T-helper 1 cell (primary cell): ENCODE measurements at regions not wholly inside any gene's neighbourhood (a gene's known extent, or its start where the extent isn't known, plus 50 kb on each side); places are given as distances from the start of the nearest gene placed in this dataset.
"Not testable (repeated sequence)": the region's sequence is repeated elsewhere in the genome, so short reads cannot be mapped to it uniquely, and the experiment has no call there.

Experiments used
- DNase-seq, 5 donors: peaks; one replicate each; pipeline ENCODE4 v3.0.0-alpha.2; 2012 to 2020

DNA sequence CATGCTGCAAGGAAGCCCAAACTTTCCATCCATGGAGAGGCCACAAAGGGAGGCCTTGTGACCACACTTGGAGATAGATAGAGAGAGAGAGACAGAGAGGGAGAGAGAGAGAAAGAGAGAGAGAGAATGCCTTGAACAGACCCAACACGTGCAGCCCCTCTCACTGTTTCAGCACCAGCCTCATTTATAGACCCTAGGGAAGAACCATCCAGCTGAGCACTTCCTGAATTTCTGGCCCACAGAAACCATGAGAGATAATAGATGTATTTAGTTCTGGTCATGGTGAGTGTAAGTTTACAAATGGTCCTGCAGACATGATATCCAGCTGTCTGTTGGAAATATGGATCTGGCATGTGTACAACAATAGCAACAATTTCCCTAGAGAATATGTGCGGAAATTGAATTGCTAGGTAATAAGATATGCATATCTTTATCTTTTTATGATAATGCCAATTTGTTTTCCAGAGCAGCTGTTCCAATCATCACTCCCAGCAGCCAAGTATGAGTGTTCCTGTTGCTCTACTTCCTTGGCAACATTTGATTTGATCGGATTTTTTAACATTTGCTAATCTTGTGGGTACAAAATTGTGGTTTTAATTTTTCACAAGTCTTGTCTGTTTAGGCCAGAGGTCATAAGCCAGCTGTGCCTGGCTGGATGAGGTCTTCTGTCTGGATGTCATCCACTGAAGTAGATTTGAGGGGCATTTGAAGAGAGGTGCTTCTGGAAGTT, 217.3 kb upstream of the IL12B start:
- DNase-seq, result no peak

DNA sequence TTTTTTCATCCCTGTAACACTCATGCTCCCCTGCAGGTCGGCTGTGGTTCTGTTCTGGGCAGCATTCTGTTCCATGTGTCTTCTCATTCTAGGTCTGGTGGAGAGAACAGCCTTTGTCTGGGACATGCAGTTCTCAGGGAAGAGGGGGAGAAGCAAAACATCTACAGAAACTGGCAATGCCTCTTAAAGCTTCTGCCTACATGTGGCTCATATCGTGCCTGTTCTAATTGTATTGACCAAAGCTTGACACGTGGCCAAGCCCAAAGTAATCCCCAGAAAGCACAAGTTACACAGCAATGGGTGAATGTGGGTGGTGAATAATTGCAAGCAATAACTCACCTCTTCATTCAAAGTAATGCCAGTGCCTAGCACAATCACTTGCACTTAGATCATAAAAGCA, 218.2 kb upstream of the IL12B start:
- no peak for DNase-seq

DNA sequence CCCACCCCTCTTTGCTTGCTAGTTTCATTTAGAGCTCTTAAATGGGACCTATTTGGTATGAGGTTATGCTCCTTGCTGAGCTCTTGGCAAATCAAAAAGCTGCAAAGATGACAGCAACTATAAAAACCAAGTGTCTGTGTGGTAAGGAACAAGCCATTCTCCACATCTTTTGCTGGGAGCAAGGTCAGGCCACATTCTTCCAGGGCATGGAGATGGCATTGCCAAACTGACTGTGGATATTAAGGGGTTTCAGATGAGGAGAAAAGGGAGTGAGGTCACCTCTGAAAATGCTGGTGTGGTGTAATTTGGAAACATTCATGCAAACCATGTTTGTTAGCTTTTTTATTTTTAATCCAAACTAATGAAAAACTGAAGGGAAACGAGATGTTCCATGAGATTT, 218.8 kb upstream of the IL12B start:
- DNase-seq, result no peak

DNA sequence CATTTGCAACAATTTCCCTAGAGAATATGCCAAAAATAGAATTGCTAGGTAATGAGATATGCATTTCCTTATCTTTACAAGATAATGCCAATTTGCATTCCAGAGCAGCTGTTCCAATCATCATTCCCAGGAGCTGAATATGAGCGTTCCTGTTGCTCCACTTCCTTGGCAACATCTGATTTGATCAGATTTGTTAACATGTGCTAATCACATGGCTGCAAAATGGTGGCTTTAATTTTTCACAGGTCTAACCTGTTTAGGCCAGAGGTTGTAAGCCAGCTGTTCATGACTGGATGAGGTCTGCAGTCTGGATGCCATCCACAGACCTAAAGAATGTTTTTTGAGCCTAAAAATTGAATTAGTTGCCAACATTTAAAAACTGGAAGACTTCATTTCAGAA, 220.7 kb upstream of the IL12B start:
- DNase-seq, result no peak

DNA sequence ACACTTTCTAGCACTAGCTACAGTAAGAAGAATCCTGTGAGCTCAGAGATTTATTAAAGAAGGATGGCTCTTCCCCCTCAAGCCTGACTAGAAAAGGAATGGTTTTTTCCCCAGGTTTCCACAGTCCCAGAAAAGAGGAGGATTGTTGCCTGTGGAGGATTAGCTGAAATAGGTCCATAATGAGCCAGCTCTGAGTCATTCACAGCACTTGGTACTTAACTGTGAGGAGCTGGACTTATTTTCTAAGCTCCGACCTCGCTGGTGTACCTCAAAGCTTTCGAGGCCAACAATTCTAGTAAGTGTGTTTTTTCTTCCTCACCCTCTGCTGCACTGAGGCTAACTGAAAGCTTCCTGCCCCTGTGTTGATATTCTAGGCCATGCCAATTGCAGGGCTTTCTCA, 222.5 kb upstream of the IL12B start:
- no peak for DNase-seq

DNA sequence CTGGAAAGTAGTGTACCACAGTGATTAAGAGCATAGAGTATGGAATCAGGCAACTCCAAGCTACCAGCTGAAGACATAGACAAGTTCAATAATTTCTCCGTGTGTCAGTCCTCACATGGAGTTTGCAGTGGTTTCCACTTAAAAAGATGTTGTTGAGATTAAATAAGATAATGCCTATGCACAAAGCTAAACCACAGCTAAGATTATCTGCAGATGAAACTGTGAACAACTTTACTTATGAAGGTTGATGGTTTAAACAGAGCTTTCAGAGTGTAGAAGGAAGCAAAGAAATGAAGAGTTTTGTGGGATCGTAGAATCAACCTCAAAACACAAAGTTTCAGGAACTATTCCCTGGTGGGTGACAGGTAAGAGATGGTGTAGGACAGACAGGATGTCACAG, 223.5 kb upstream of the IL12B start:
- no peak for DNase-seq

DNA sequence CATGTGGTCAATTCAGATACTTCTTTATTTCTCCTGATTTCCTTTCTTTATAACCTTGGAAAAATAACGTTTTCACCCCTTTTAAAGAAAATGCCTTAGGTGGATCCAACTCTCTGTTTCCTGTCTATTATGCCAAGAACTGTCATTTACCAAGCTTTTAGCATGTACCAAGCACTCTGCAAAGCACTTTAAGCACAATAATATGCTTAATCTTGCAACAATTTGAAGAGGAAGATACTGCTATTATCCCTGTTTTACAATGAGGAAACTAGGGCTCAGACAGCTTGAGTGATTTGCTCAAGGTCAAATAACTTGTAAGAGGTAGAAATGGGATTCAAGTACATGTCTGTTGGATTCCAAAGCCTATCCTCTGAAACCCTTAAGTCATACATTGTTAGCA, 224.8 kb upstream of the IL12B start:
- no peak for DNase-seq

DNA sequence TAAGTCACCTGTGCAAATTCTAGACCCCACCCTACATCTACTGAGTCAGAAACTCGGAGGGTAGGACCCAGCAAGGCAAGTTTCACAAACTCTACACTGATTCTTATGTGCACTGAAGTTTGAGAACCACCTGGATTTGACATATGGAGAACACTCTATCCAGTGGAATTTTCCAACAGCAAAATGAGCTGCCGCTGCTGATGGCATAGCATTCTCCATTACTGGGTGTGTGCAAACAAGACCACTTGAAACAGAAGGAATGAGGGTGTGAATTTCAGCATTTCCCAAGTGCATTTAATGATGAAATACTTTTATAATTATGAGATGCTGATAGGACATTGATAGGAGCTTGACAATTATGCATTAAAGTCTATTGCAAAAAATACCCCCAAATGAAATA, 229.1 kb upstream of the IL12B start:
- no peak for DNase-seq

DNA sequence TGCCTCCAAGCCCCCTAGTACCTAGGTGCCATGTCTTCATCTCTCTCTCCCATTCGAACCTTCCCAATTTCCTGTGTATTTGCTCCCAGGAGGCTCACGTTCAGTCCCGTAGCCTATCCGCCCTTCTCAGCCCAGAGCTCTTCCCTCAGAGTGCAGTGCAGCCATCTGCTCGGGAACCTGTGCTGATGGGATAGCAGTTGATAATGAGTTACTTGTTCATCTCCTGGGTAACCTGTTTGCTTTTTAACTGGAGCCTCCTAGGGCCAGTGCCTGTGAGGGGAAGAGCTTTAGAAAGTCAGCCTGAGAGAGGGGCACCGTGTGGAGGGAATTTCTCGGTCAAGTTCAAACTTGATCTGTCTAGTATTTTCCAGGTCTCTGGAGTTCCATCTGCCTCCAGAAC, 229.8 kb upstream of the IL12B start:
- no peak for DNase-seq

DNA sequence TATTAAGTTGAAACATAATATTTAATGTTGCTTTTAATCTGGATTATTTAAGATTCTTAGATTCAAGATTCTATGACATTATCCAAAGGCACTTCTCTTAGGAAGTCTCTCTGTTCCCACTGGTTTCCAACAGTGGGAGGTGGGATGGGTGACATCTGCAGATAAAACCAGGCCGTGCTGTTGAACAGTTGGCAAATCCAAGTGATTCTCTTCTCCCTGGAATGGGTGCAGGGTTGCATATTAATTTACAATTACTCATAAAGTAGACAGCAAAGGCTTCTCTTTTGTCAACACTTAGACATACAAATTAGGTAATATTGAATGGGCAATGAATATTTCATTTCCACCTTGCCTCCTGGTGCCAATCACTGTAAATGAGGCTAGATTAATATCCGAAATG, 233.7 kb upstream of the IL12B start:
- no peak for DNase-seq

DNA sequence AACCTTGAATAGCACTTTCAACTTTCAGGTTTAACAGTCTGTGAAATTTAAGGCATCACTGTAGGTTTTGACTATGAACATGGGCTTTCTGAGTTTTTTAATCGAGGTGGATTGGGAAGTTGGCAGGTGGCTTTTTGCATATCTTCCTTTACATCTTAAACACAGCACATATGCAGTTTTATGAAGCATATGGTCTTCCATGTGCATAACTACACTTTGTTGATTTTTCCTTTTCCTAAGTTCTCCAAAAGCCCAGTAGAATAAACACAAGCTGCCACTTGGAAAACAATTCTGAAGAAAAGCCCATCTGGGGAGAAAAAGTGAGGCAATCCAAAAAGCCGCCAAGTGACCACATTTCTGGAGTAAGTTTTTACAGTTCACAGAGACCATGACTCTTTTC, 236.5 kb upstream of the IL12B start:
- no peak for DNase-seq

DNA sequence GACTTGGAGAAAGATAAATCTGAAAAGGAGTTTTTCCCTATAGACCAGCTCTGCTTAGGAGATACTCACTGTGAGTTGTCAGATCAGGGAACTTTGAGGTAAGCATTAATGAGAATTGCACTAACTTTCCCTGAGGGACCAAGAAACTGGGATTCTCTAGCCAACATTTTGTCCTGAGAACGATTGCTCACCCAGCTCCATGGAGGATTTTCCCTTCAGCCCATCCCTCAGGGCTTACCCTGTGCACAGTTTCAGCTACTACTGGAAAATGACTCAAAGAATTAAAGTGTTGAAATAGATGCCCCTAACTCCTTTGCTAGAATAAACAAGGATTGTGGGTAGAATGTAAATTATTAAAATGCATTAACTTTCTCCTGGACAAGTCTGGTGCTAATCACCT, 237.2 kb upstream of the IL12B start:
- DNase-seq, result no peak

DNA sequence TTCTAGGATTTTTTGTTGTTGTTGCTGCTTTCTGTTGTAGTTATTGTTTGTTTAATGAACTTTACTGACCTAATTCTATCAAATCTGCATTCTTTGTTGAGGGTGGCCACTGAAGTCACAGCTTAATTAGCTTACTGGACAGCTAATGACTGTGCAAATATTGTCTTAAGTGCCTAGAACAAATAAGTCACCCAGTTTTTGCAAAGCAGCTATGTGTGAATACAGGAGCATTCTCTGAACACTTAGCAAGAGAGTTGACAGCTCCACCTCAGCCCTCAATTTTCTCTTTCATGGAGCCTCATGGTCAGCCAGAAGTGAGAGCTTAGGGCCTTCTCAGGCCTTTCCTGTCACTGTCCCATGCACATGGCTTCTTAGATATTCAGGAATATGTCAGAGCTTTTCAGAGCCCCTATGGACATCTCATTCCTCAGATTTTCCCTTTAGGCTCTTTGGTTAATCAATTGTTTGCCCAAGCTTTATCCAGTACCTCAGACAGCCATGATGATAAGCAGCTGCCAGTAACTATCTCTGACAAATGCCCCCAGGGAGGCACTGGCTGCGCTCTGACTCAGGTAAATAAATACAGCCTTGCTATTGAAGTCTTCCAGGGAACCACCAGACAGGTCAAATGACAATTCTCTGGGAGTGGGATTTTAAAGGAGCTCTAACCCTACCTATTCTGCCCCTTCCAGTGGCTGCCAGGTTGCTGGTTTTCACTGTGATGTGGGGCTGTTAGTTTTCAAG, 241.4 kb upstream of the IL12B start:
- DNase-seq, result no peak

DNA sequence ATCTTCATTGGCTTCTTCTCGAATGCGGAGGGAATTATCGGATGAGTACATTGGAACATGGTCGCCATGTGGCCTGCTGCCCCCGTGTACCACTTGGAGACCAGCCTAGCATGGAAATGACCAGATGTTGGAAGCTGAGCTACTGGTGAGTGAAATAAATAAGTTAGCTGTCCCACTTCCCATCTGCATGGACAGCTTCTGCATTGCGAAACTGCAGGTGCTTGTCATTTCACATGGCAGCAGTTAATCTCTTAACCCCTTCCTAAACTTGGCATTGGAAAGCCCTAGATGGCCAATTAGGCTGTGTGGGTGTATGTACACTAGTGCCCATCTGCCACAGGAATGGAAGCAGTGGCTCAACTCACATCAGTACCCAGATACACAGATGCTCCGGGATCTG, 246.6 kb upstream of the IL12B start:
- DNase-seq, result no peak

DNA sequence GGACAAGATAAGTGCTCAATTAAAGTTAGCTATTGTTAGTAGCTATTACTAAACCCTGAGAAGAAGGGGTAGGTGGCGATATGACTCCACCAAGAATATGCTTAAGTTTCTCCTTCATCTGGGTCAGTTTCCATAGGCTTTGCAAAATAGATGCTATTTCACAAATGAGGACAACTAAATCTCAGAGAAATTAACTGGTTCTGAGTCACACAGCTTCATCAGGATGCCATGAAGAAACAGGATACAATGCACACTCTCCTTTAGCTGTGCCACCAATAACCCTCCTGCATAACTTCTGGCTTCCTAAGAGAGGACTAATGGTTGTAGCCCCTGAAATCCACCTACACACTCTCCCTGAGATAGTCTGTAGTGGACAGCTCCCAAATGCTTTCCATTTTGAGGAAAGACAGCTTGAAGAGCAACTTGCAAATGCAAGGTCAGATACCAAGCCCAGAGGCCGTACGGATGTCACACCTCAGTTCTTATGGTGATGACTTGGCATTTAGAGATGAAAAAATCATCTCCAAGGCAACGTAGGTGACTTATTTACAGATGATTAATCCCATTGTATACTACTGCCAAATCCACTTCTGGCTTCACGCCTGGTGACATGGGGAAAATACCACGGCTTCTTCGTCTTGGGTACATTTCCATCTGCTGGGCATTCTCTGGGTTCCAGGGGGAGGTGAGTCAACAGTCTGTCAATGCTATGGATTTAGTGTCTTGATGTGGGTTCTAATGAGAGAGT, 251.4 kb upstream of the IL12B start:
- no peak for DNase-seq

DNA sequence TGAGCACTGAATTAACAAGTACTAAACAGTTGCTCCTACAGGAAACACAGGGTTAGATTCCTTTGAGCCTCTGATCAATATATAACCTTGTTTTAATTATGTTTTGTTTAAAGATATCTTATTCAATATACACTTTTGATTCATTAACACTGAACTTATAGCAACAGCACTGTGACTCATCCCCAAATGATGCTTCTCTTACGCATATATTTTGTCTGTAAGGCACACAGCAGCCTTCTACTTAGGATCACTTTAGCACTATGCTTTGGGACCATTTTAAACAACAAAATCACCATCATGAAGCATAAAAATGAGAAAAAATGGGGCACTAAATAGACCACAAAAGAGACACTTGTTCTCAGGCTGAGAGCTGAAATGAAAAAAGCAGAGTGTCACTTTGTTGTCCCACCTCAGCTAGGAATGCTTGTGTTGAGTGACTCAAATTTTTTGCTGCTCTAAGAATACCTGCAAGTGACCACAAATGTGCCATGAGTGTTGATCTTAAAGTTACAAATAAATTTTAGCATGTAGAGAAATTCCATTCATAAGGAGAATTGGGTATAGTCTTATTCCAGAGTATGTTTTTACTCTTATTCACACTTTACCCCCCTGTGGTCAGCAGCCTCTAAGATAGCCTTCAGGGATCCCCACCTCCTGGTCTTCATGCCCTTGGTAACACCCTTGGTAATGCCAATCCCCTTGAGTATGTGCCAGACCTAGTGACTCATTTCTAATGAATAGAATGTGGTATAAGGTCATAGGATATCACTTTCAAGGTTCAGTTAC, 252.7 kb upstream of the IL12B start:
- DNase-seq, result no peak

DNA sequence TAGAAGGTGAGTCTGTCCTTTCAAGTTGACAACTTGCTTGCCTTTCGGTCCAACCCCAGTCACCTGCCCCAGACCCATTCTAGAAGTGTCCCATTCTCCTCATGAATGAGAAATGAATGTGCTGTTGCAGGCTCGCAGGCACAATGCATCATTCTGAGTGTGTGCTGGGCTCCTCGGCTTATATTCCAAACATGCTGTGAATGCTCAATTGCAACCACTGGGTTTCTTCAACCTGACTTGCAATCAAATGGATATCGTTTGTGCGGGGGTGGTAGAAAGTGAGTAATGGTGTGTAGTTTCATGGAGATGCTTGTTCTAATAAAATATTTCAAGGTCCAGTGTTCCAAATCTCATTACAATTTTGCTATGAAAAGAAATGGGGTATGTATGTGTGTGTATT, 256.6 kb upstream of the IL12B start:
- DNase-seq, result no peak

DNA sequence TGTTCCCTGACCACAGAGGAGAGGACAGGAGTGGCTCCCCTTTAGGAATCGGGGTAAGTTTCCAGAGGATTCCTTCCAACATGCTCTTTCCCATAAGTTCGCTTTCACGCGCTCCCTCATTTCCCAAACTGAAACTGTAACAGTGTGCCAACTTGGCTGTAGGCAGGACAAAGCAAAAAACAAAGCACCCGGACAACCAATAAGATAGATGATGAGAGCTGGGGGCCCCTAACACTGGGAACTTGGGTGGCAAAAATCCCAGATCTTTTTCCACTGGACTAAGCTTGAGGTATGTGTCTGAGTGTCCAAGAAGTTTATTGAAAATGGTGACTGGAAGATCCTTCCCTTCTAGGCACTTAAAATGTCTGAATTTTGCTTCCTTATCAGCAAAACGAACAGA, 258.7 kb upstream of the IL12B start:
- DNase-seq, result no peak

DNA sequence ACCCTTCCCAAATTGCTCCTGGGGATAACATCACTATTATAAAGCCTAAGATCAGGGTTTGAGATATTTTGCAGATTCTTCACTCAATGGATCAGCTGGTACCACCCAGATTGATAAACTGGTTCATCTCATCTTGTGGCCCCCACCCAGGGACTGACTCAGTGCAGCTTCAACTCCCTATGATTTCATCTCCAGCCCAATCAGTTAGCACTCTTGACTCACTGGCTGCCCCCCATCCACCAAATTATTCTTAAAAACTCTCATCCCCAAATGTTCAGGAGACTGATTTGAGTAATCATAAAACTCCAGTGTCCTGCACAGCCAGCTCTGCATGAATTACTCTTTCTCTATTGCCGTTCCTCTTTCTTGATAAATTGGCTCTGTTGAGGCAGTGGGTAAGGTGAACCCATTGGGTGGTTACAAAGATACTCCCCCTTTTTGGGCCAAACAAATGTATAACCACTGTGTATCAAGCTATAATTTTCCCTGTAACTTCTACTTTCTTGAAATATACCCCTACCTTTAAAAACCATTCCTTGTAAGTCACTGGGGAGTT, 263.3 kb upstream of the IL12B start:
- DNase-seq, result no peak

DNA sequence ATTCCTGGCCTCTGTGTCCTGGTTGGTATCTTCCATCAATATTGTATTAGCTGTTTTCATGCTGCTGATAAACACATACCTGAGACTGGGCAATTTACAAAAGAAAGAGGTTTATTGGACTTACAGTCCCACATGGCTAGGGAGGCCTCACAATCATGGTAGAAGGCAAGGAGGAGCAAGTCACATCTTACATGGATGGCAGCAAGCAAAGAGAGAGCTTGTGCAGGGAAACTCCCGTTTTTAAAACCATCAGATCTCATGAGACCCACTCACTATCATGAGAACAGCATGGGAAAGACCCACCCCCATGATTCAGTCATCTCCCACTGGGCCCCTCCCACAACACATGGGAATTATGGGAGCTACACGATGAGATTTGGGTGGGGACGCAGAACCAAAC, 265.3 kb upstream of the IL12B start:
- DNase-seq, result not testable (repeated sequence)

DNA sequence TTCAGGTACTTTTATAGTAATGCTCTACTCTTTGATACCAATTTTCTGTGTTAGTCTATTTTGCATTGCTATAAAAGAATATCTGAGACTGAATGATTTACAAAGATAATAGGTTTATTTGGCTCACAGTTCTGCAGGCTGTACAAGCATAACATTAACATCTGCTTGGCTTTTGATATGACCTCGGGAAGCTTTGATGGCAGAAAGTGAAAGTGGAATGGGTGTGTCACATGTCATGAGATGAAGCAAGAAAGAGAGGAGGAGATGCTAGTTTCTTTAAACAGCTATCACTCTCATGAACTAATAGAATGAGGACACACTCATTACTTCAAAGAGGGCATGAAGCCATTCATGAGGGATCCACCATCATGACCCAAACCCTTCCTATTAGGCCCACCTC, 270.9 kb upstream of the IL12B start:
- DNase-seq, result no peak

DNA sequence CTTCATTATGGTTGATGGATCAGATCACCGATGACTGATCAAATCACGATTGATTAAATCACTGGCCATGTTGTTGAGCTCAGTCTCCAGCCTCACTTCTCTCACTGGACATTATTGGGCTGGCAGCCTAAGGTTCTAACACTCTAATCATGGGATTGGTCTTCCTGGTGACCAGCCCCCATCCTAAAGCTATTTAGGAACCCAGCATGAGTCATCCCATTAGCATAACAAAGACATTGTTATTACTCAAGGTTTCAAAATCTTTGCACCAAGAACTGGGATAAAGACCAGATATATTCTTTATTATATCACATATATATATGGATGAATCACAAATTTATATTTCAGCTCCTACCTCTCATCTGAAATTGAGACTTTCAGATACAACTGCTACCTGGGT, 272.1 kb upstream of the IL12B start:
- no peak for DNase-seq

DNA sequence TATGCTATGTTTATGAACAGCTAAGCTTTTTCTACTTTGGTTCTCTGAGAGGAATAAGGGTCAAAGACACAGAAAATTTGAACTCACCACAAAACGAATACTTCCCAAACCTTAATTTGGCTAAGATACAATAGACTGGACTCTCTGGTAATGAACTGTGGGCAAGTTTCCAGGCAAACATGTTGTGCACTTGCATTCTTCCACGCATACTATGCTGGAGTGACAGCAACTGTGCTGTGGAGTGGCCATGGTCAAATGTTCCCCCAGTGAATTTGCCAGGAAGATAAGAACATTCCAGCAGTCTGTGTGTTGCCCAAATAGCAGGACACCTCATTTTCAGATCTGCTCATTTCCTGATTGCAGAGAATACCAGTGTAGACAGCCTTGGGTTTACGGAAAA, 275.3 kb upstream of the IL12B start:
- no peak for DNase-seq
